Panc1 (cell line): ENCODE measurements at regions not wholly inside any gene's neighbourhood (a gene's known extent, or its start where the extent isn't known, plus 50 kb on each side); places are given as distances from the start of the nearest gene placed in this dataset.

ENCODE experiments used
- ATAC-seq: fragments of 200-7000 bp; cut with Tn5 transposase; 2 replicates; pipeline ENCODE4 v1.9.1; 2020; ENCODE audit warnings: mild to moderate bottlenecking, moderate library complexity
- BruUV-seq: library from RNA; stranded (reverse); fragments of 400-500 nt; replicated peaks from 2 replicates; lab custom pipeline; 2021; lab: Mats Ljungman, UMichigan
- CTCF ChIA-PET: fragments of 300-600 bp; sonication (Branson Sonifier 250); formaldehyde crosslinking; loops from one replicate; lab custom pipeline; 2022; ENCODE audit warnings: antibody characterized with exemption; lab: Charles Lee
- POLR2A ChIA-PET: fragments of 300-600 bp; sonication (Branson Sonifier 250); formaldehyde crosslinking; loops from one replicate; lab custom pipeline; 2022; ENCODE audit warnings: antibody characterized with exemption; lab: Charles Lee
- DNase-seq: peaks from one replicate; pipeline ENCODE4 v3.0.0-alpha.2; 2010; ENCODE audit warnings: low read depth, low spot score
- H3K27ac ChIP-seq: 2 replicates; pipeline ENCODE4 v1.5.1; 2011; ENCODE audit warnings: mild to moderate bottlenecking, low read length, inconsistent platforms
- H3K27me3 ChIP-seq: fragments of 200-500 bp; sonication (Bioruptor generic); 2 replicates; pipeline ENCODE4 v1.6.0; 2014; ENCODE audit warnings: low read length, inconsistent platforms; ENCODE audit not compliant: control insufficient read depth, insufficient read depth
- H3K36me3 ChIP-seq: fragments of 200-500 bp; sonication (Bioruptor generic); 2 replicates; pipeline ENCODE4 v1.5.1; 2014; ENCODE audit warnings: inconsistent platforms, mild to moderate bottlenecking, low read length, moderate library complexity; ENCODE audit not compliant: control insufficient read depth, insufficient read depth
- H3K4me1 ChIP-seq: 2 replicates; pipeline ENCODE4 v1.5.1; 2011; ENCODE audit warnings: inconsistent platforms, mild to moderate bottlenecking, low read length, moderate library complexity; ENCODE audit not compliant: control insufficient read depth, insufficient read depth
- H3K4me3 ChIP-seq, 2 experiments: 2 replicates each; pipeline ENCODE4 v1.5.1; 2011 to 2012; ENCODE audit warnings: low read depth in 2 of 2, low read length in 2 of 2, mild to moderate bottlenecking in 2 of 2, inconsistent platforms in 1 of 2, moderate library complexity in 1 of 2
- H3K9me3 ChIP-seq: fragments of 200-500 bp; sonication (Bioruptor generic); 2 replicates; pipeline ENCODE4 v1.5.1; 2014; ENCODE audit warnings: low read depth, mild to moderate bottlenecking, inconsistent platforms, low read length, moderate library complexity; ENCODE audit not compliant: control insufficient read depth, insufficient read depth
- CTCF ChIP-seq: fragments of 450-650 bp; IDR thresholded peaks from 2 replicates; pipeline ENCODE4 v1.5.1; 2017; ENCODE audit warnings: mild to moderate bottlenecking
- POLR2AphosphoS5 ChIP-seq: IDR thresholded peaks from 2 replicates; pipeline ENCODE4 v1.6.1; 2012; ENCODE audit warnings: mild to moderate bottlenecking, low read depth, low read length, moderate library complexity
- REST ChIP-seq, 2 experiments: IDR thresholded peaks; 2 replicates each; pipeline ENCODE4 v1.6.1; 2011 to 2012; ENCODE audit warnings: low read depth in 2 of 2, control low read depth in 1 of 2, low read length in 1 of 2, mild to moderate bottlenecking in 1 of 2, moderate library complexity in 1 of 2; ENCODE audit not compliant: insufficient read depth in 1 of 2
- SIN3A ChIP-seq: IDR thresholded peaks from 2 replicates; pipeline ENCODE4 v1.6.1; 2012; ENCODE audit warnings: low read depth, mild to moderate bottlenecking, low read length, moderate library complexity, borderline replicate concordance; ENCODE audit not compliant: insufficient read depth
- TCF7L2 ChIP-seq: IDR thresholded peaks from 2 replicates; pipeline ENCODE4 v1.6.1; 2011; ENCODE audit warnings: mild to moderate bottlenecking, low read depth, low read length, inconsistent platforms
- in situ Hi-C: cut with HindIII; loops from 2 replicates; pipeline ENCODE4 v1.10.0; 2016; ENCODE audit warnings: low sequenced_read_pairs, low pct_unique_long_range_greater_than_20kb
- intact Hi-C: fragments of 100-400 bp; cut with micrococcal nuclease; formaldehyde crosslinking; loops from one replicate; pipeline ENCODE4 v1.10.0; 2022; ENCODE audit not compliant: unreplicated experiment

DNA sequence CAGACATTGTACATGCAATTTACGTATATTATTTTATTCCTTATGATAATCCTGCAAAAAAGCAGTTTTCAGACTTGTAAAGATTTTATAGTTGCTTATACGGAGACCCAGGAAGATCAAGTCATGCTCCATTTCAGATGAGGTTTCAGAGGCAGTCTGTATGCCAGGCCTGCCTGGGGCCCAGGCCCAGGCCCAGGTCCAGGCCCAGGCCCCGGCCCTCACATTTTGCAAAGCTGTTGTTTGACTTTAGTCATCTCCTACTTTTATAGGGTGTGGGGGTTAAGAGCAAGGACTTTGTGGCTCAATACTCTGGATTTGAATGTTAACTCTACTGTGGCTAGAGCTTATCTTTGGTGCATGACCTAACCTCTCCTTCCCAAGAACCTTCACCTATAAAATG is 217.9 kb downstream of the SAMD5 start:
- in situ Hi-C loops (no loop called here), intact Hi-C loops (no loop called here)
- Histone ChIP-seq H3K27ac (no peak overlapping the region), H3K4me3 (no peak overlapping the region), H3K4me1 (no peaks in the 10 kb centered on the region), H3K27me3 (no peaks in the 10 kb centered on the region), H3K9me3 (no peaks in the 10 kb centered on the region), H3K36me3 (no peaks in the 10 kb centered on the region)
- DNase-seq (no peak), ATAC-seq (no peak)
- TF ChIP-seq REST (IDR thresholded peaks at IDR 0.05; ENCODE audit: insufficient read depth in 1 of 2, low read depth in 2 of 2, low read length in 1 of 2) (no peak), CTCF (no peak), TCF7L2 (no peak), POLR2AphosphoS5 (no peak), SIN3A (no peak)
- ChIA-PET POLR2A (no interaction called here), CTCF (no interaction called here)
- BruUV-seq = no TSS peak

GRCh38 chr6:147728903-147729302 is 220.4 kb downstream of the SAMD5 start:
- Histone ChIP-seq H3K27ac (no peak overlapping the region), H3K4me1 (no peaks in the 10 kb centered on the region), H3K27me3 (no peaks in the 10 kb centered on the region), H3K9me3 (no peaks in the 10 kb centered on the region), H3K36me3 (no peaks in the 10 kb centered on the region), H3K4me3 (no peak overlapping the region)
- TF ChIP-seq CTCF (no peak), POLR2AphosphoS5 (no peak), REST (IDR thresholded peaks at IDR 0.05; ENCODE audit: insufficient read depth in 1 of 2, low read depth in 2 of 2, low read length in 1 of 2) (no peak), SIN3A (no peak), TCF7L2 (no peak)
- DNase-seq = no peak
- intact Hi-C loops (no loop called here), in situ Hi-C loops (no loop called here)
- no TSS peak for BruUV-seq
- ChIA-PET CTCF (no interaction called here), POLR2A (no interaction called here)
- no peak for ATAC-seq
